G401 (cell line): ENCODE measurements at regions not wholly inside any gene's neighbourhood (a gene's known extent, or its start where the extent isn't known, plus 50 kb on each side); places are given as distances from the start of the nearest gene placed in this dataset.
"Not testable (repeated sequence)": the region's sequence is repeated elsewhere in the genome, so short reads cannot be mapped to it uniquely, and the experiment has no call there.

Experiments
- DNase-seq: peaks from one replicate; pipeline ENCODE4 v3.0.0-alpha.2; 2015; ENCODE audit warnings: low spot score
- in situ Hi-C: cut with HindIII; loops from 2 replicates; pipeline ENCODE4 v1.10.0; 2016; ENCODE audit warnings: low sequenced_read_pairs, mixed read lengths

DNA sequence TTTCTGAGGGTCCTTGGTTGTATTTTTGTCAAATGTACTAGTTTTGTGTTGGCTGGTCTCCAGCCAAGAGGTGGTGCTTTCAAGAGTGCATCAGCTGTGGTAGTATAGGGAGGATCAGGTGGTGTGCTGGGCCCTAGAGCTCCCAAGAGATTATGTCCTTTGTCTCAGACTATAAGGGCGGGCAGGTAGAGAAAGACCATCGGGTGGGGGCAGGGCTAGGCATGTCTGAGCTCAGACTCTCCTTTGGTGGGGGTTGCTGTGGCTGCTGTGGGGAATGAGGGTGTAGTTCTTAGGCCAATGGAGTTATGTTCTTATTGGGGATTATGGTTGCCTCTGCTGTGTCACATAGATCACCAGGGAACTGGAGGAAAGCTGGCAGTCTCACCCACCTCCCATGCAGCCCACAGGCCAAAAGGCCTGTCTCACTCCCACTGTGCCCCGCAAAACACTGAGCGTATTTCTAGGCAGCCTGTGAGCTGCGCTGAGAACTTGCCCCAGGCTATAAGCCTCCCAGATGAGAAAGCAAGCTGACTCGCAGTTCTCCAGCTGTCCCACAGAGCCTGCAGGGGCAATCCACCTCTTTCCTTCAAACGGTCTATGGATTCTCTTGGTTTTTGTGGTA lies 1066.7 kb downstream of the GRM8 start:
- in situ Hi-C loops = no loop called here
- no peak for DNase-seq

DNA sequence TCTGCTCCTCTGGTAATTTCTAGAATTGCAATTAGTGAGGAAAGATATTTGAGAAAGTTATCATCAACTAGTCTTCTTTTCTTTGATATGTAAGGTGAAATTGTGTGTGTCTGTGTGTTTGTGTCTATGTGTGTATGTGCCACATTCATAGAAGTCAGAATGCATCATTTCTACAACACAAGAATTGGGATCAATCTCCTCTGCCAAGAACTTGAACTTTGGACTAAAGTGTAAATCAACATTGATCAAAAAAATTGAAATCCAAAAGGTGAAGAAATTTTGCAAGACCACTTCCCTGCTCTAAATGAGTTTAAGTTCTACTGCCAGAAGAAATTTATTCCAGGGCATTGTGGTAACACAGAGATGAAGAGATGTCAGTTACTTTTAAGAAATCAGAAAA lies 1072.8 kb downstream of the GRM8 start:
- in situ Hi-C loops = no loop called here
- DNase-seq = no peak

DNA sequence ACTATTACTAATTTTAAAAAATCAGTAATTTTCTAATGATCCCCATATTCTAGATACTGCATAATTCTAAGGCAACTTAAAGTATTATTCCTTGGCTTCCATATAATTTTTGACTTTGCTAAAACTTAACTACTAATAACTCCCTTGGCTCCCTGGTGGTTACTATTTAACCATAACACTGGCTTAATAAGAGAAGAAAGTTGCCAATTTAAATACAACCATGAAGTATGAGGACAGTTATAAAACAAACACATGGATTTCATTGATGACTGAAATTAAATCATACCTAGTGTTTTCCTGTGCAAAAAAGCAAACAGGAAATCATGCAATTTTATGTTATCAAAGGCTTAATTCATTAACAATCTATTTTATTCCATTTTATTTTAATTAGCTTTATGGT lies 1073.9 kb downstream of the GRM8 start:
- no peak for DNase-seq
- in situ Hi-C loops = no loop called here

GRCh38 chr7:126177782-126178181 lies 1075.0 kb downstream of the GRM8 start:
- no peak for DNase-seq
- in situ Hi-C loops = no loop called here

DNA sequence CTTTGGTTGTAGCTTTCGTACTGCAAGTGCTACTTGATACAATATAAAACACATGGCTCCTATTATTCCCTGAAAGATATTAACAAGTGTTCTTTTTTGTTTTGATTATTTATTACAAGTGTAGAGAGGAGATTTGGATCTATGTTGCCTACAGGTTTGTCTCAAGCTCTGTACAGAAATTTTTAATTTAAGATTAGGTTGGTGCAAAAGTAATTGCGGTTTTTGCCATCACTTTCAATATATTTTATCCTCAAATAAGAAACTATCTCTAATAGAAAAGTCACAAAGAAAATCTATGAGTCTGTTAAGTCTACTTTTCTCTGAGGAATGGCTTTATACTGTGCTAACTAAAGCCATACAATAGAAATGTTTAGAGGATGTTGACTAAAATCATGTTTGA lies 1086.1 kb downstream of the GRM8 start:
- in situ Hi-C loops = no loop called here
- no peak for DNase-seq

GRCh38 chr7:126163647-126164046 lies 1089.1 kb downstream of the GRM8 start:
- in situ Hi-C loops = no loop called here
- DNase-seq = no peak

DNA sequence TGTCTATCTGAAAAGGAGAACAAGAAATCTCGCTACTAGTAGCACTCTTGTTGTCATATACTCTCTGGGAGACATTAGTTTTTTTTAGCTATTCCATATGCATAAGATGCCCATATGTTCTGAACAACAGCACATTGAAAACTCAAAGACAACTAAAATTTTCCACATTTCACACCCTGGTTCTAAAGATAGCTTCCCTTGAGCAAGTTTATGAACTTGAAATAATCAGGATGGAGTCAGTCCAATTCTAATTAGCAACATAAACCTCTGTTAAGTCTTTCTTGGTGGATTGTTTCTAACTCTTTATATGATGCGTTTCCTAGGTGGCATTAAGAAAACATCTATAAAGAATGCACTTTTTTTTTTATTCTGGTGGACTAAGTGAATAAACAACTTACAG lies 1095.3 kb downstream of the GRM8 start:
- in situ Hi-C loops = no loop called here
- DNase-seq = no peak

GRCh38 chr7:126150278-126150958 lies 1102.3 kb downstream of the GRM8 start:
- DNase-seq = no peak
- in situ Hi-C loops = no loop called here

- in situ Hi-C loops = no loop called here
- DNase-seq = no peak
Observed at GRCh38 chr7:126140858-126141466, 1111.8 kb downstream of the GRM8 start.

GRCh38 chr7:126119981-126120380 lies 1132.8 kb downstream of the GRM8 start:
- in situ Hi-C loops = no loop called here
- DNase-seq = no peak

DNA sequence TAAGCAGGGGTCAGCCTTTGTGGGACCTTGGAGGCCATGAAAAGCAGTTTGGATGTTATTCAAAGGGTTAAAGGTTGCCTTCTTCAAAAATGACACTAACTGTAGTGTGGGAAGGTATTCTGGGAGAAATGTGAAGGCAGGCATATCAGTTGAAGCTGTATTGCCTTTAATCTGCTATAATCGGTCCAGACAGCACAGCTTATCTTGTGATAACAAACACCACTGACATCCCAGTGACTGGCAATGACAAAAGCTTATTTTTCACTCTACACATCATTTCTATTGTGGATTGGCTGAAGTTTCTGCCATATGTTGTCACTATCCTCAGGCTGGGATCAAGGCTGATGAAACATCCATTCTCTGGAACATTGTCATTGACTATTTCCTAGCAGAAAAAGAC lies 1149.2 kb downstream of the GRM8 start:
- in situ Hi-C loops = no loop called here
- DNase-seq = no peak

- in situ Hi-C loops = no loop called here
- no peak for DNase-seq
Observed at GRCh38 chr7:126083014-126083413, 1153.4 kb upstream of the POT1 start.

DNA sequence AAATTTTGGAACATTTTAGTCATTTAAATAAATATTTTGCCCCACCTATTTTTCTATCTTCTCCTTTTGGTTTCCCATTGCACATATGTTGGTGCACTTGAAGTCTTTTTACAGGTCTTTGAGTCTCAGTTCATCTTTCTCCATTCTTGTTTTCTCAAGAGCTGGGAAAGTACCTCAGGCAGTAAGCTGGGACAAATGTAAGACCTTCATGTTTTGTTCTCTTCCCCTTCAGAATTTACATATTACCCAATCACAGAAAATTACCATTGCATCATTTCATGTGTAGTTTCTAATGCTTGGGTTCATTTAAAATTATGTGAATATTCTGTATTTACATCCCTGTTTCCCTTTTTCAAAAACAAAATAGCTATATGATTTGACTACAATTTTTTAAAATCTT lies 1150.0 kb upstream of the POT1 start:
- in situ Hi-C loops = no loop called here
- no peak for DNase-seq

- DNase-seq = no peak
- in situ Hi-C loops = no loop called here
Observed at GRCh38 chr7:126079151-126079550, 1149.5 kb upstream of the POT1 start.

DNA sequence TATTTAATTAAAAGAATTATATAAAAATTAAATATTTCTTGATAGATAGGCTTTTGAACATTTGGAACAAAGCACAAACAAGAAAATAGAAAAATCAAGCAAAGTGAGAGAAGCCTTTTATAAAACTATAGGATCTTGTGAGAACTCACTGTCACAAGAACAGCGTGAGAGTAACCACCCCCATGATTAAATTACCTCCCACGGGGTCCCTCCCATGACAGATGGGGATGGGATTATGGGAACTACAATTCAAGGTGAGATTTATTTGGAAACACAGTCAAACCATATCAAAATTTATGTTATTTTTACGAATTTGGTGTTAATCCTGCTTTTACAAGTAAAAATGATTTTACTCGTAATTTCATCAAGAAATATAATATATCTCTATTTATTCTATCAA lies 1136.1 kb upstream of the POT1 start:
- DNase-seq = no peak
- in situ Hi-C loops = no loop called here

DNA sequence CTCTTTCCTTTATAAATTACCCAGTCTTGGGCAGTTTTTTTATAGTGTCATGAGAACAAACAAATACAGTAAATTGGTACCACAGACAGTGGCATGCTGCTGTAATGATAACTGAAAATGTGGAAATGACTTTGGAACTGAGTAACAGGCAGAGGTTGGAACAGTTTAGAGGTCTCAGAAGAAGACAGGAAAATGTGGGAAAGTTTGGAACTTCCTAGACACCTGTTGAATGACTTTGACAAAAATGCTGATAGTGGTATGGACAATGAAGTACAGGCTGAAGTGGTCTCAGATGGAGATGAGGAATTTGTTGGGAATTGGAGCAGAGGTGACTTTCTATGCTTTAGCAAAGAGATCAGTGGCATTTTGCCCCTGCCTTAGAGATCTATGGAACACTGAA lies 1128.4 kb upstream of the POT1 start:
- in situ Hi-C loops = no loop called here

DNA sequence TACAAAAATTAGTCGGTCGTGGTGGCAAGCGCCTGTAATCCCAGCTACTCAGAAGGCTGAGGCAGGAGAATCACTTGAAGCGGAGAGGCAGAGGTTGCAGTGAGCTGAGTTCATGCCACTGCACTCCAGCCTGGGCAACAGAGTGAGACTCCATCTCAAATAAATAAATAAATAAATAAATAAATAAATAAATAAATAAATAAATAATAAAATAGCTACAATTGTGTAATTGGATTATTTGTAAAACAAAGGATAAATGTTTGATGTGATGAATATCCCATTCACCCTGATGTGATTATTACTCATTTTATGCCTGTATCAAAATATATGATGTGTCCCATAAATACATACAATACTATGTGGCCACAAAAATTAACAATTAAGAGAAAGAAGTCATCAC lies 1127.0 kb upstream of the POT1 start:
- in situ Hi-C loops, DNase-seq: not testable (repeated sequence)

More for the DNA sequence above, 1128.4 kb upstream of the POT1 start:
- no peak for DNase-seq

GRCh38 chr7:126052229-126052628 lies 1122.6 kb upstream of the POT1 start:
- in situ Hi-C loops = no loop called here

DNA sequence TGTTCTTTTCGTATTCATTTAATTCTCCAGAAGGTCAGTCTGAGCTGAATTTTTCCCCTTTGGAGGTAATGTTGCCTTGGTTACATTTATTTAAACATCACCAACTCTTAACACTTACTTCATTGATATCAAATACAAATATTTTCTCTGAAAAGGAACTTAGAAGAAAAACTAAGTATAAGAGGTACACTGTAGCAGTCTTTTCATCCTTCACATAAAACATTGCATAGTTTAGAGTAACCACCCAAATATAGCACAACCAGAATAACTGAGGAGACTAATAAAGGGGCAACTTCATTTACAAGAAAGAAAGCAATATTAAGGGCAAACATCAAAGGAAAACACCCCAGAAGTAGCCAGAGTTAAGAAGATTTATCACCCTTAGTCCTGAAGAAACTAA lies 1115.0 kb upstream of the POT1 start:
- in situ Hi-C loops = no loop called here

More at GRCh38 chr7:126052229-126052628, 1122.6 kb upstream of the POT1 start:
- DNase-seq = no peak

DNA sequence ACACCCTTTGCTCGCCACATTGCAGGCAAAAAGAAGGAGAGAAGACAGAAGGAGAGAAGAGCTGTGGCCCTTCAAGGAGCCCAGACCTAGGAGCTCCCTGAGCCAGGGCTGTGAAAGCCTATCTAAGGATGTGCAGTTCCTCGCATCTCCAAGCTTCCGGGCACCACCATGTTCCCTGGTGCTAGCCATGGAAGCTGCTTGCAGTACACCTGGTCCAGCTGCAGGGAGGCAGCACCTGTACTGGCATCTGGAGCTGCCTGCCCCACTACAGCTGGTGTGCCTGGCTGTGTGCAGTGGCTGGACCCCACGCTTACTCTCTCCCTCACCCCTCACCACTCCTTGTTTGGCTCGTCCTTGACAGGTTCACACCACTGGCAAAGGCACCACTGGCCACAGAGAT lies 1111.8 kb upstream of the POT1 start:
- in situ Hi-C loops = no loop called here
- no peak for DNase-seq

More for the DNA sequence above, 1115.0 kb upstream of the POT1 start:
- no peak for DNase-seq
